Tibial nerve (tissue), 4 donors: ENCODE measurements at regions not wholly inside any gene's neighbourhood (a gene's known extent, or its start where the extent isn't known, plus 50 kb on each side); places are given as distances from the start of the nearest gene placed in this dataset.

Experiments
- DNase-seq, 2 donors: peaks; one replicate each; pipeline ENCODE4 v3.0.0-alpha.2; 2019; ENCODE audit warnings: low spot score in 2 of 2
- H3K27ac ChIP-seq, 4 donors: fragments of 200-600 bp; sonication (generic) in 3 of 4; one replicate each; pipeline ENCODE4 v1.5.1; 2017 to 2019; ENCODE audit warnings: mild to moderate bottlenecking in 1 of 4
- H3K27me3 ChIP-seq, 2 donors: fragments of 200-600 bp; sonication (generic) in 1 of 2; one replicate each; pipeline versions ENCODE4 v1.5.1 to v1.6.0; 2017 to 2019
- H3K36me3 ChIP-seq, 3 donors: fragments of 200-600 bp; sonication (generic); one replicate each; pipeline ENCODE4 v1.5.1; 2018 to 2019
- H3K4me1 ChIP-seq, 4 donors: fragments of 200-600 bp; sonication (generic) in 3 of 4; one replicate each; pipeline ENCODE4 v1.5.1; 2017 to 2019
- H3K4me3 ChIP-seq, 4 donors: fragments of 200-600 bp; sonication (generic) in 3 of 4; one replicate each; pipeline ENCODE4 v1.5.1; 2017 to 2019; ENCODE audit warnings: mild to moderate bottlenecking in 1 of 4, moderate library complexity in 1 of 4
- H3K9me3 ChIP-seq, 4 donors: fragments of 200-600 bp; sonication (generic) in 3 of 4; one replicate each; pipeline ENCODE4 v1.5.1; 2017 to 2019
- CTCF ChIP-seq, 5 experiments: fragments of 200-600 bp in 3 of 5; fragments of 450-650 bp in 2 of 5; sonication (generic) in 3 of 5; IDR thresholded peaks; one replicate each; pipeline ENCODE4 v1.5.1; 2016 to 2019; ENCODE audit warnings: antibody characterized with exemption in 5 of 5, mild to moderate bottlenecking in 3 of 5, moderate library complexity in 2 of 5
- EP300 ChIP-seq, 2 donors: sonication (generic); formaldehyde crosslinking; IDR thresholded peaks; one replicate each; pipeline ENCODE4 v1.6.1; 2017; ENCODE audit warnings: antibody characterized with exemption in 2 of 2, mild to moderate bottlenecking in 1 of 2
- POLR2A ChIP-seq, 2 donors: fragments of 450-650 bp; IDR thresholded peaks; one replicate each; pipeline ENCODE4 v1.6.1; 2017; ENCODE audit warnings: antibody characterized with exemption in 2 of 2, mild to moderate bottlenecking in 2 of 2, moderate library complexity in 2 of 2
- WGBS, 2 donors: methylation state at CpG; one replicate each; pipeline ENCODE4 v1.1.5; 2018; 5-methylcytosine and 5-hydroxymethylcytosine counted together

- no peaks in the 10 kb centered on the region for H3K36me3 ChIP-seq
- H3K4me1 ChIP-seq, result peaks cover 0 to 16% (median 2%) of the 10 kb centered on the region in 4 donors
- DNase-seq, result no peak
- TF ChIP-seq POLR2A (IDR thresholded peaks at IDR 0.05) (no peak), CTCF (IDR thresholded peaks at IDR 0.05) (no peak), EP300 (IDR thresholded peaks at IDR 0.05) (no peak)
- whole genome bisulfite sequencing, 2 donors, result 73 to 76% methylated on average over 6 of the region's 6 CpGs
- H3K27ac ChIP-seq, result no peak overlapping the region
- no peaks in the 10 kb centered on the region for H3K9me3 ChIP-seq
- no peaks in the 10 kb centered on the region for H3K27me3 ChIP-seq
- no peak overlapping the region for H3K4me3 ChIP-seq
Observed at GRCh38 chr13:21834521-21834920, 163.6 kb downstream of the FGF9 start.

- no peak for DNase-seq
- Histone ChIP-seq H3K36me3 (no peaks in the 10 kb centered on the region), H3K4me3 (no peak overlapping the region), H3K27me3 (no peaks in the 10 kb centered on the region), H3K9me3 (no peaks in the 10 kb centered on the region), H3K27ac (peak overlapping the region in 2 of 4 donors; percentile 13 to 62), H3K4me1 (peaks cover 0 to 16% (median 2%) of the 10 kb centered on the region in 4 donors)
- no peak for TF ChIP-seq CTCF (IDR thresholded peaks at IDR 0.05)
- no peak for TF ChIP-seq EP300 (IDR thresholded peaks at IDR 0.05)
- no peak for TF ChIP-seq POLR2A (IDR thresholded peaks at IDR 0.05)
- WGBS, 2 donors, result 64 to 65% methylated on average over 3 of the region's 3 CpGs
Observed at GRCh38 chr13:21837288-21837687, 166.4 kb downstream of the FGF9 start.

GRCh38 chr13:21837841-21838551 is 167.1 kb downstream of the FGF9 start:
- H3K9me3 ChIP-seq, result no peaks in the 10 kb centered on the region
- H3K36me3 ChIP-seq, result no peaks in the 10 kb centered on the region
- DNase-seq, result no peak
- H3K4me1 ChIP-seq, result peaks cover 0 to 16% (median 2%) of the 10 kb centered on the region in 4 donors
- H3K27me3 ChIP-seq, result no peaks in the 10 kb centered on the region
- TF ChIP-seq EP300 (IDR thresholded peaks at IDR 0.05), result peak in 1 of 2 donors; percentile 19
- peak in 1 of 5 experiments; percentile 11 for TF ChIP-seq CTCF (IDR thresholded peaks at IDR 0.05)
- no peak for TF ChIP-seq POLR2A (IDR thresholded peaks at IDR 0.05)
- WGBS, 2 donors, result 21 to 29% methylated on average over 11 of the region's 11 CpGs
- peak overlapping the region in 2 of 4 donors; percentile 48 to 62 for H3K27ac ChIP-seq
- H3K4me3 ChIP-seq, result no peak overlapping the region

- no peak for TF ChIP-seq POLR2A (IDR thresholded peaks at IDR 0.05)
- TF ChIP-seq CTCF (IDR thresholded peaks at IDR 0.05), result no peak
- TF ChIP-seq EP300 (IDR thresholded peaks at IDR 0.05), result no peak
- no peaks in the 10 kb centered on the region for H3K27me3 ChIP-seq
- 70% methylated on average over 4 of the region's 4 CpGs for WGBS, 2 donors
- H3K9me3 ChIP-seq, result no peaks in the 10 kb centered on the region
- no peak for DNase-seq
- H3K4me1 ChIP-seq, result no peaks in the 10 kb centered on the region
- H3K4me3 ChIP-seq, result no peak overlapping the region
- H3K36me3 ChIP-seq, result no peaks in the 10 kb centered on the region
- H3K27ac ChIP-seq, result no peak overlapping the region
Observed at GRCh38 chr13:21846605-21847004, 175.7 kb downstream of the FGF9 start.

- TF ChIP-seq POLR2A (IDR thresholded peaks at IDR 0.05) (no peak), CTCF (IDR thresholded peaks at IDR 0.05) (peak; percentile 33 to 38 (median 34)), EP300 (IDR thresholded peaks at IDR 0.05) (no peak)
- H3K4me3 ChIP-seq, result no peak overlapping the region
- no peaks in the 10 kb centered on the region for H3K36me3 ChIP-seq
- H3K27ac ChIP-seq, result no peak overlapping the region
- no peaks in the 10 kb centered on the region for H3K27me3 ChIP-seq
- no peaks in the 10 kb centered on the region for H3K4me1 ChIP-seq
- WGBS, 2 donors, result 42 to 43% methylated on average over 2 of the region's 2 CpGs
- DNase-seq, result no peak
- H3K9me3 ChIP-seq, result no peaks in the 10 kb centered on the region
Observed at GRCh38 chr13:21849323-21849722, 178.4 kb downstream of the FGF9 start.
